ENCODE measurements at regions not wholly inside any gene's neighbourhood (a gene's known extent, or its start where the extent isn't known, plus 50 kb on each side); places are given as distances from the start of the nearest gene placed in this dataset.
A peak's percentile ranks its signal among the peaks of the same experiment; 100 is the strongest.

DNA sequence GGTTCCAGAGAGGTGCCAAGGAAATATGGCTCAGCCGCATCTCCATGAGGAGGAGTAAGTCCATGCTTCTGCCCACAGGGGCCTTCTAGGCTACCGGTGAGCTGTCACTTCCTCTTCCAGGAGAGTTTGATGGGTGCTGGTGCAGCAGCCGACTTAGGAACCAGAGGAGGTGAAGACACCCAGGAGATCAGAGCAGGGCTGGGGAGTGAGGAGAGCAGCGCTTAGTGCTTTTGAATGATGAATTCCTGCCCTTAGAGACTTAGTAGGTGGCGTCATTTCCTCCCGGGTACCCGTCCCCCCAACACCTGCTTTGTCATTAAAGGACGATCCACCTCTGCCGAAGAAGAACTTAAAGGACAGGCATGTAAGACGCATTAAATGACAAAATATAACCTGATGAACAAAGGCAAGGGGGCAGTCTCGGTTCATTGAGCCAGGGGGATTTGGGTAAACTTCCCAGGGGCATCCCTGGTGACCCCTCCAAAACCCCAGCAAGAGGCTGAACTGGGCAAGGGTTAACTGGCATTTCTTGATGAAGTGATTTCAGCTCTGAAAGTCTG lies 67.6 kb downstream of the HES1 start:
- Histone ChIP-seq H3K9me3 (ENCODE audit: low read length) (no peaks in the 10 kb centered on the region), H3K4me1 (ENCODE audit: insufficient read depth, low read length) (peaks cover 13% of the 10 kb centered on the region), H3K4me3 (ENCODE audit: low read depth in 1 of 2, low read length in 2 of 2) (peak overlapping the region in 1 of 2 donors; percentile 13), H3K9ac (ENCODE audit: low read length) (no peak overlapping the region), H3K27me3 (ENCODE audit: control insufficient read depth in 1 of 2, insufficient read depth in 2 of 2, low read length in 2 of 2) (peaks cover 10 to 18% of the 10 kb centered on the region in 2 donors), H3K27ac (ENCODE audit: low read depth, low read length) (no peak overlapping the region), H3K36me3 (ENCODE audit: insufficient read depth, low read length) (no peaks in the 10 kb centered on the region)

DNA sequence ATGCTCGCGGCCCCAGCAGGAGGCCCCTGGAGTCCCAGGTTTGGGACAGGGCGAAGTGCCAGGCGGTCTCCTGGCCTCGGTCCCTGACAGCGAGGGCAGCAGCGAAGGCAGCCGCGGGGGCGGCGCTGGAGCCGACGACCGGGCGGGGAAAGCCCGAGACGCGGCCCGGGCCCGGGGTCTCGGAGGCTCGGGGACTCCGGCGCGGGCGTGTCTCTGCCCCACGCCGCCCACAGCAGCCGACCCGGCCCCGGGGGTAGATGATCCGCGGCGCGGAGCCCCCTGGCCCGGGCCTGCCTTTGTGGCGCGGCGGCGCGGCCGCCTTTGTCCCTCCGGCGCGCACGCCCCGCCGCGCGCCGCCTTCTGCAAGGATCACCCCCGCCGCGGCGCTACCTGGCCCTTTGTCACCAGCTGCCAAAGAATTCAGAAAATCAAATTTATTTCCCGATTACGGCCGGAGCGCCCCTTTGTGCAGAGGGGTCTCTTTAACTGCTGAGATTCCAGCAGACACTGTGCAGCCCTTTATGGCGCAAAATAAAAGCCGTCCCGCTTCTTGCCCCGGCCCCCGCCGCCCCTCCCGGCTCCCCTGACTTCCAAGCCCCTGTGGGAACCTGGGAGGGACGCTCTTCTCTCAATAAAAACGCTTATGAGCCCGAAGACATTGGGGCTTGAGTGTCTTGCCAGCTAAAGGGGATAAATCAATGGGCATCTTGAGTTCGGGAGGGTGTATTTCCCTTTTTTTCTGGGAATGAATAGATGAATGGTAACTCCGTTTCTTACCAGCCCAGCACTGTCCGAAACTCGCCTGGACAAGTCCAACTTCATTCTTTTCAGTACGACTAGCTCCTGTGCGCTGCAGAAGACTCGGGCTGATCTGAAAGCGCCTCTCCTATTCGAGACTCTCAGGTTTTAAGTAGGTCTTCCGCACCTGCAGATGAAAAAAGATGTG lies 68.4 kb downstream of the HES1 start:
- Histone ChIP-seq H3K27ac (ENCODE audit: low read depth, low read length) (no peak overlapping the region), H3K4me3 (ENCODE audit: low read depth in 1 of 2, low read length in 2 of 2) (peak overlapping the region in 1 of 2 donors; percentile 32), H3K9me3 (ENCODE audit: low read length) (no peaks in the 10 kb centered on the region), H3K9ac (ENCODE audit: low read length) (no peak overlapping the region), H3K36me3 (ENCODE audit: insufficient read depth, low read length) (no peaks in the 10 kb centered on the region), H3K4me1 (ENCODE audit: insufficient read depth, low read length) (peaks cover 13% of the 10 kb centered on the region), H3K27me3 (ENCODE audit: control insufficient read depth in 1 of 2, insufficient read depth in 2 of 2, low read length in 2 of 2) (peaks cover 10 to 18% of the 10 kb centered on the region in 2 donors)

DNA sequence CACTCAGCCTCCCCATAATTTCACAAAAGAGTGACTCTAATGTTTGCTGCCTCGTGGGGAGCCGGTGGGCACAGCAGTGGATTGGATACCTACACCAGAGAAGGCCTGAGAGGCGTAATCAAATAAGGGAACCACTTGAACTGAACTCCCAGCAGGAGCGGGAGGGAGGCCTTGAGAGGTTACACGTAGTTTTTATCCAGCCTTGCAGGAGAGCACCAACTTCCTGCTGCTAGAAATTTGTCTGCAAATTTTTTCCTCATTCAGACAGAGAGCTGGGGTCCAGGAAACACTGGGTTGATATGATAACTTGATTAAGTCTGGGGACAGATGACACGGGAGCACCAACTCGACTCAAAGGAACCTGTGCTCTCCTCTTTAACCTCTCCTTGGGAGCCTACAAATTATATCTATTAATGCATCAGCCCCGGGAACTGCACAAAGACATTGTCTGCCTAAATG lies 69.8 kb downstream of the HES1 start:
- no peak overlapping the region for H3K4me3 ChIP-seq (ENCODE audit: low read depth in 1 of 2, low read length in 2 of 2)
- H3K4me1 ChIP-seq (ENCODE audit: insufficient read depth, low read length) = peaks cover 13% of the 10 kb centered on the region

GRCh38 chr3:194206320-194206719 lies 70.4 kb downstream of the HES1 start:
- peaks cover 13% of the 10 kb centered on the region for H3K4me1 ChIP-seq (ENCODE audit: insufficient read depth, low read length)
- peaks cover 10 to 18% of the 10 kb centered on the region in 2 donors for H3K27me3 ChIP-seq (ENCODE audit: control insufficient read depth in 1 of 2, insufficient read depth in 2 of 2, low read length in 2 of 2)
- no peaks in the 10 kb centered on the region for H3K36me3 ChIP-seq (ENCODE audit: insufficient read depth, low read length)
- H3K9me3 ChIP-seq (ENCODE audit: low read length) = no peaks in the 10 kb centered on the region
- H3K27ac ChIP-seq (ENCODE audit: low read depth, low read length) = peak overlapping the region; percentile 23
- H3K9ac ChIP-seq (ENCODE audit: low read length) = no peak overlapping the region
- no peak overlapping the region for H3K4me3 ChIP-seq (ENCODE audit: low read depth in 1 of 2, low read length in 2 of 2)

More for the DNA sequence above, 69.8 kb downstream of the HES1 start:
- Histone ChIP-seq H3K9ac (ENCODE audit: low read length) (no peak overlapping the region), H3K9me3 (ENCODE audit: low read length) (no peaks in the 10 kb centered on the region), H3K27me3 (ENCODE audit: control insufficient read depth in 1 of 2, insufficient read depth in 2 of 2, low read length in 2 of 2) (peaks cover 10 to 18% of the 10 kb centered on the region in 2 donors), H3K27ac (ENCODE audit: low read depth, low read length) (peak overlapping the region; percentile 23), H3K36me3 (ENCODE audit: insufficient read depth, low read length) (no peaks in the 10 kb centered on the region)

GRCh38 chr3:194208709-194209108 lies 72.8 kb downstream of the HES1 start:
- Histone ChIP-seq H3K4me3 (ENCODE audit: low read depth in 1 of 2, low read length in 2 of 2) (no peak overlapping the region), H3K9me3 (ENCODE audit: low read length) (no peaks in the 10 kb centered on the region), H3K9ac (ENCODE audit: low read length) (no peak overlapping the region), H3K27ac (ENCODE audit: low read depth, low read length) (no peak overlapping the region), H3K27me3 (ENCODE audit: control insufficient read depth in 1 of 2, insufficient read depth in 2 of 2, low read length in 2 of 2) (peaks cover 3 to 14% of the 10 kb centered on the region in 2 donors), H3K4me1 (ENCODE audit: insufficient read depth, low read length) (peaks cover 17% of the 10 kb centered on the region), H3K36me3 (ENCODE audit: insufficient read depth, low read length) (no peaks in the 10 kb centered on the region)

- Histone ChIP-seq H3K36me3 (ENCODE audit: insufficient read depth, low read length) (no peaks in the 10 kb centered on the region), H3K4me1 (ENCODE audit: insufficient read depth, low read length) (peaks cover 4% of the 10 kb centered on the region), H3K4me3 (ENCODE audit: low read depth in 1 of 2, low read length in 2 of 2) (no peak overlapping the region), H3K9ac (ENCODE audit: low read length) (no peak overlapping the region), H3K27me3 (ENCODE audit: control insufficient read depth in 1 of 2, insufficient read depth in 2 of 2, low read length in 2 of 2) (no peaks in the 10 kb centered on the region), H3K27ac (ENCODE audit: low read depth, low read length) (no peak overlapping the region), H3K9me3 (ENCODE audit: low read length) (no peaks in the 10 kb centered on the region)
These were observed 76.4 kb downstream of the HES1 start for GRCh38 chr3:194212161-194212844.

- no peaks in the 10 kb centered on the region for H3K9me3 ChIP-seq (ENCODE audit: low read length)
- no peak overlapping the region for H3K27ac ChIP-seq (ENCODE audit: low read depth, low read length)
- peaks cover 4% of the 10 kb centered on the region for H3K4me1 ChIP-seq (ENCODE audit: insufficient read depth, low read length)
- H3K9ac ChIP-seq (ENCODE audit: low read length) = no peak overlapping the region
- no peaks in the 10 kb centered on the region for H3K36me3 ChIP-seq (ENCODE audit: insufficient read depth, low read length)
- H3K27me3 ChIP-seq (ENCODE audit: control insufficient read depth in 1 of 2, insufficient read depth in 2 of 2, low read length in 2 of 2) = no peaks in the 10 kb centered on the region
- H3K4me3 ChIP-seq (ENCODE audit: low read depth in 1 of 2, low read length in 2 of 2) = no peak overlapping the region
These were observed 76.9 kb downstream of the HES1 start for GRCh38 chr3:194212845-194213331.

GRCh38 chr3:194215392-194215791 lies 79.4 kb downstream of the HES1 start:
- H3K36me3 ChIP-seq (ENCODE audit: insufficient read depth, low read length) = no peaks in the 10 kb centered on the region
- H3K27ac ChIP-seq (ENCODE audit: low read depth, low read length) = no peak overlapping the region
- peaks cover 4% of the 10 kb centered on the region for H3K4me1 ChIP-seq (ENCODE audit: insufficient read depth, low read length)
- H3K9ac ChIP-seq (ENCODE audit: low read length) = no peak overlapping the region
- H3K4me3 ChIP-seq (ENCODE audit: low read depth in 1 of 2, low read length in 2 of 2) = no peak overlapping the region
- no peaks in the 10 kb centered on the region for H3K27me3 ChIP-seq (ENCODE audit: control insufficient read depth in 1 of 2, insufficient read depth in 2 of 2, low read length in 2 of 2)
- no peaks in the 10 kb centered on the region for H3K9me3 ChIP-seq (ENCODE audit: low read length)

DNA sequence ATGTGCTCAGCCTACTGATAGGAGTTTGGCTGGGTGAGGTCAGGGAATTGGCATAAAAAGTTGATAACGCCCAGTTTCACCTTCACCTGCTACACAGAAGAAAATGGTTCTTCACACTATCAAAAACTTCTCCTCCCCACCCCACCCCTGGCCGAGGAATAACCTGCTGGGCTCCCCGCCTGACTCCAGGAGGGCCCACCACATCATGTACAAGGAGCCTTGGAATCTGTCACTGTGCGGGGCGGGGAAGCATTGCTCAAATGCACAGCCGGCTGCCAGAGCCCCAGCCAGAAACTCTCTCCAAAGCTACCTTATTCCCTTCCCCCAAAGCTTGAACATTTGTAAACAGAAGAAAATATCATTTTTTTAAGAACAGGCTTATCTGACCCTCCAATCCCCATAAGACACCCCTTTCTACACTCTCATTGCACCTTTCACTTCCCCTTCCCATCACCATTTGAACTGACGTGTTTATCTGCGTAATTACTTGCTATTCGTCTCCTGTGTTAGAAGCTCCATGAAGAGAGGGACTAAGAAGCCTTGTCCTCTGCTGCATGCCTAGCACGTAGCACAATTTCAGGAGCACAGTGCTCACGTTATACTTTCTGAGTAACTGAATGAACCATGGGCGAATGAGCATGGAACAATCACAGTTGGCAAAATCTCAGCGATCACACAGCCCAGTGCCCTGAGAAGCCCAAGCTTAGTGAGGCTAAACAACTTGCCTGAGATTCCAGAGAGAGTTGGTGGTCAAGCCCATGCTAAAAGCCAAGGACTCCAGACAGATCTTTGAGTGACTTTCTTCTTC lies 82.9 kb downstream of the HES1 start:
- Histone ChIP-seq H3K9me3 (ENCODE audit: low read length) (no peaks in the 10 kb centered on the region), H3K36me3 (ENCODE audit: insufficient read depth, low read length) (no peaks in the 10 kb centered on the region), H3K4me1 (ENCODE audit: insufficient read depth, low read length) (peaks cover 8% of the 10 kb centered on the region), H3K27ac (ENCODE audit: low read depth, low read length) (no peak overlapping the region), H3K9ac (ENCODE audit: low read length) (no peak overlapping the region), H3K4me3 (ENCODE audit: low read depth in 1 of 2, low read length in 2 of 2) (no peak overlapping the region), H3K27me3 (ENCODE audit: control insufficient read depth in 1 of 2, insufficient read depth in 2 of 2, low read length in 2 of 2) (no peaks in the 10 kb centered on the region)

GRCh38 chr3:194219826-194220410 lies 84.0 kb downstream of the HES1 start:
- no peak overlapping the region for H3K27ac ChIP-seq (ENCODE audit: low read depth, low read length)
- H3K9me3 ChIP-seq (ENCODE audit: low read length) = no peaks in the 10 kb centered on the region
- no peaks in the 10 kb centered on the region for H3K27me3 ChIP-seq (ENCODE audit: control insufficient read depth in 1 of 2, insufficient read depth in 2 of 2, low read length in 2 of 2)
- H3K36me3 ChIP-seq (ENCODE audit: insufficient read depth, low read length) = no peaks in the 10 kb centered on the region
- H3K4me3 ChIP-seq (ENCODE audit: low read depth in 1 of 2, low read length in 2 of 2) = no peak overlapping the region
- H3K4me1 ChIP-seq (ENCODE audit: insufficient read depth, low read length) = peaks cover 16% of the 10 kb centered on the region
- H3K9ac ChIP-seq (ENCODE audit: low read length) = no peak overlapping the region

All from muscle layer of colon (tissue), 2 donors.